Heart left ventricle (tissue), 16 donors: ENCODE measurements at regions not wholly inside any gene's neighbourhood (a gene's known extent, or its start where the extent isn't known, plus 50 kb on each side); places are given as distances from the start of the nearest gene placed in this dataset.

Source experiments
- ATAC-seq, 4 donors: fragments of 200-7000 bp; cut with Tn5 transposase; one replicate each; pipeline ENCODE4 v1.9.1; 2020 to 2022; ENCODE audit warnings: moderate library complexity in 4 of 4, mild to moderate bottlenecking in 3 of 4, moderate number of reproducible peaks in 1 of 4
- DNase-seq, 5 donors: peaks; one replicate each; pipeline ENCODE4 v3.0.0-alpha.2; 2020
- H3K27ac ChIP-seq, 12 donors: fragments of 200-600 bp; sonication (generic) in 4 of 12; one replicate each; pipeline versions ENCODE4 v1.5.0 to v1.8.0; 2016 to 2022; ENCODE audit warnings: mild to moderate bottlenecking in 2 of 12
- H3K27me3 ChIP-seq, 9 donors: fragments of 200-600 bp; sonication (generic) in 2 of 9; one replicate each; pipeline versions ENCODE4 v1.5.1 to v1.8.0; 2016 to 2022; ENCODE audit warnings: mild to moderate bottlenecking in 3 of 9
- H3K36me3 ChIP-seq, 9 donors: fragments of 200-600 bp; sonication (generic) in 2 of 9; one replicate each; pipeline versions ENCODE4 v1.5.0 to v1.8.0; 2018 to 2022; ENCODE audit warnings: mild to moderate bottlenecking in 2 of 9
- H3K4me1 ChIP-seq, 12 donors: fragments of 200-600 bp; sonication (generic) in 4 of 12; one replicate each; pipeline versions ENCODE4 v1.5.0 to v1.8.0; 2016 to 2022; ENCODE audit warnings: mild to moderate bottlenecking in 3 of 12
- H3K4me3 ChIP-seq, 12 donors: fragments of 200-600 bp; sonication (generic) in 4 of 12; one replicate each; pipeline versions ENCODE4 v1.5.0 to v1.8.0; 2017 to 2022; ENCODE audit warnings: mild to moderate bottlenecking in 9 of 12, moderate library complexity in 4 of 12
- H3K9me3 ChIP-seq, 12 donors: fragments of 200-600 bp; sonication (generic) in 4 of 12; one replicate each; pipeline versions ENCODE4 v1.5.0 to v1.8.0; 2016 to 2022; ENCODE audit warnings: mild to moderate bottlenecking in 1 of 12
- POLR2A ChIP-seq, 2 donors: fragments of 450-650 bp; IDR thresholded peaks; one replicate each; pipeline ENCODE4 v1.6.1; 2017; ENCODE audit warnings: antibody characterized with exemption in 2 of 2, mild to moderate bottlenecking in 2 of 2, moderate library complexity in 2 of 2
- WGBS, 4 donors: extraction: QIAGEN DNeasy Blood & Tissue Kit in 2 of 4; methylation state at CpG; one replicate each; pipeline versions ENCODE4 v1.1.5 to v1.1.7; 2013 to 2018; 5-methylcytosine and 5-hydroxymethylcytosine counted together
- intact Hi-C, 10 donors: fragments of 100-400 bp; cut with DNase I; formaldehyde crosslinking; loops; one replicate each; pipeline versions ENCODE4 v1.11.1 to v1.14.2; 2022
- TF ChIP-seq, protein P1 (sequence below), 12 donors: fragments of 200-600 bp; sonication (generic) in 4 of 12; IDR thresholded peaks; one replicate each; pipeline versions ENCODE4 v1.5.0 to v1.8.0; 2018 to 2022; ENCODE audit warnings: antibody characterized with exemption in 12 of 12, mild to moderate bottlenecking in 5 of 12
- donor health status: ischemic (EF 13 %, LVEDD 7.1; RV severe dilation, severe dysfunction).
- donor health status: healthy with polysubstance abuse.
- donor health status: DM: no; HTN: yes; CAD: no.
- donor health status: DM: no; HTN: no; CAD: no.
- donor health status: ischemic (EF 25% LVEDD 6.9; RV normal size, moderate dysfunction).
- donor health status: ischemic (EF 25% LVEDD 5.7; RV mildly dilated, moderate dysfunction).
- donor health status: healthy.
- donor health status: DM: yes; HTN: yes; CAD: no.
- donor health status: ischemic (EF 35%, LVEDD 5.7; RV mildly dilated, moderate dysfunction).
- donor health status: nonischemic (EF 11% LVEDD 7.7; RV severe dilation, severe dysfunction).
- donor health status: DM: yes; HTN: yes; CAD: no.
- donor health status: PGD.
- donor health status: ischemic (EF 29% LVEDD 5.4; RV normal size, mild dysfunction).
- donor health status: nonischemic (EF 23%, LVEDD 6.1; RV moderate dilation, normal function).

DNA sequence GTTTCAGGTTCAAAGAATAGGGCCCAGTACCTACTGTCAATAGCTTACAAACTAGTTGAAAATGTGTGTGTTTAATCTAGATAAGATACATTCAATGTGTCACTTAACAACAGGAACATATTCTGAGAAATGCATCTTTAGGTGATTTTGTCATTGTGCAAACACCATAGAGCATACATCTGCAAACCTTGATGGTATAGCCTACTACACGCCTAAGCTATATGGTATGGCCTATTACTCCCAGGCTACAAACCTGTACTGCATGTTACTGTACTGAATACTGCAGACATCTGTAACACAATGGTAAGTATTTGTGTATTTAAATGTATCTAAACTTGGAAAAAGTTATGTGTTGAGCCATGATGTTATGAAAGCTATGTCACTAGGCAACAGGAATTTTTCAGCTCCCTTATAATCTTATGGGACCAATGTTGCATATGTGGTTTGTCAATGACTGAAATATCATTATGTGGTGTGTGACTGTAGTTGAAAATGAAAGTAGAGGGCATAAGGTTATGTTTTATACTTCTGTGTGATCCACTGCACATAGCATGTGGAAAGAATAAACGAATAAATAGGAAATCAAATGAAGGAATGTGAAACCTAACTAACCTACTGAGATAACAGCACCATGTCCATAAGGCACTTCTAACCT lies 129.0 kb upstream of the CAMK1G start:
- no peaks in the 10 kb centered on the region for H3K36me3 ChIP-seq
- no peak for DNase-seq
- TF ChIP-seq, protein P1, sequence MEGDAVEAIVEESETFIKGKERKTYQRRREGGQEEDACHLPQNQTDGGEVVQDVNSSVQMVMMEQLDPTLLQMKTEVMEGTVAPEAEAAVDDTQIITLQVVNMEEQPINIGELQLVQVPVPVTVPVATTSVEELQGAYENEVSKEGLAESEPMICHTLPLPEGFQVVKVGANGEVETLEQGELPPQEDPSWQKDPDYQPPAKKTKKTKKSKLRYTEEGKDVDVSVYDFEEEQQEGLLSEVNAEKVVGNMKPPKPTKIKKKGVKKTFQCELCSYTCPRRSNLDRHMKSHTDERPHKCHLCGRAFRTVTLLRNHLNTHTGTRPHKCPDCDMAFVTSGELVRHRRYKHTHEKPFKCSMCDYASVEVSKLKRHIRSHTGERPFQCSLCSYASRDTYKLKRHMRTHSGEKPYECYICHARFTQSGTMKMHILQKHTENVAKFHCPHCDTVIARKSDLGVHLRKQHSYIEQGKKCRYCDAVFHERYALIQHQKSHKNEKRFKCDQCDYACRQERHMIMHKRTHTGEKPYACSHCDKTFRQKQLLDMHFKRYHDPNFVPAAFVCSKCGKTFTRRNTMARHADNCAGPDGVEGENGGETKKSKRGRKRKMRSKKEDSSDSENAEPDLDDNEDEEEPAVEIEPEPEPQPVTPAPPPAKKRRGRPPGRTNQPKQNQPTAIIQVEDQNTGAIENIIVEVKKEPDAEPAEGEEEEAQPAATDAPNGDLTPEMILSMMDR (IDR thresholded peaks at IDR 0.05), result no peak
- TF ChIP-seq POLR2A (IDR thresholded peaks at IDR 0.05), result no peak
- H3K4me3 ChIP-seq, result no peak overlapping the region
- intact Hi-C loops, result no loop called here
- no peak overlapping the region for H3K27ac ChIP-seq
- no peaks in the 10 kb centered on the region for H3K4me1 ChIP-seq
- no peak for ATAC-seq
- H3K9me3 ChIP-seq, result no peaks in the 10 kb centered on the region
- no peaks in the 10 kb centered on the region for H3K27me3 ChIP-seq
- WGBS, 4 donors, result 57 to 89% (median 84%) methylated on average over 2 of the region's 2 CpGs

DNA sequence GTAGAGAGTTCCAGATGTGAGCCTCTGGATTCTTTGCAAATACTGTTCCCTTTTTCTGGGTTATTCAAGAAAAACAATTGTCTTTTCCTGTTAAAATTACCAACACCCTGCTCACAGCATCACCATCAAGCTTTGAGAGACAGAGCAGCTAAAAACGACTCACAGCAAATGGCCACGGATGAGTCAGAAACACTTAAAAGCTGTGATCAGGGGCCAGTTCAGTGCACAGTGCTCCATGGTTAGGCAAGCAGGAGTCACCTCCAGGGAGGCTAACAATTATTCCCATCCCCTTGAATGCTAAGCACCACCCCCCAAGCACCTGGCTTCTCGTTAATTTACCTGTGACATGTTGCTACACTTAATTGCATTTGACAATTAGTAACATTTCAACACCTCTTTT lies 128.4 kb upstream of the CAMK1G start:
- Histone ChIP-seq H3K36me3 (no peaks in the 10 kb centered on the region), H3K9me3 (no peaks in the 10 kb centered on the region), H3K27me3 (no peaks in the 10 kb centered on the region), H3K4me1 (no peaks in the 10 kb centered on the region), H3K4me3 (no peak overlapping the region), H3K27ac (no peak overlapping the region)
- intact Hi-C loops, result no loop called here
- DNase-seq (no peak), ATAC-seq (no peak)
- WGBS, 4 donors, result 57 to 74% (median 63%) methylated on average over 3 of the region's 3 CpGs
- TF ChIP-seq, protein P1 (IDR thresholded peaks at IDR 0.05), result no peak
- no peak for TF ChIP-seq POLR2A (IDR thresholded peaks at IDR 0.05)

- 70 to 78% (median 75%) methylated on average over 6 of the region's 6 CpGs for WGBS, 4 donors
- Histone ChIP-seq H3K36me3 (no peaks in the 10 kb centered on the region), H3K4me3 (no peak overlapping the region), H3K9me3 (peaks cover 0 to 4% (median 0%) of the 10 kb centered on the region in 12 donors), H3K27ac (no peak overlapping the region), H3K4me1 (no peaks in the 10 kb centered on the region), H3K27me3 (no peaks in the 10 kb centered on the region)
- TF ChIP-seq, protein P1 (IDR thresholded peaks at IDR 0.05), result no peak
- ATAC-seq (no peak), DNase-seq (no peak)
- intact Hi-C loops, result no loop called here
These were observed 127.7 kb upstream of the CAMK1G start for GRCh38 chr1:209455661-209456358.

- 0 to 25% (median 13%) methylated on average over 1 of the region's 1 CpG for WGBS, 4 donors
- TF ChIP-seq POLR2A (IDR thresholded peaks at IDR 0.05), result no peak
- TF ChIP-seq, protein P1 (IDR thresholded peaks at IDR 0.05), result no peak
- no peak overlapping the region for H3K4me3 ChIP-seq
- intact Hi-C loops, result no loop called here
- no peak overlapping the region for H3K27ac ChIP-seq
- no peaks in the 10 kb centered on the region for H3K36me3 ChIP-seq
- H3K27me3 ChIP-seq, result no peaks in the 10 kb centered on the region
- H3K4me1 ChIP-seq, result no peaks in the 10 kb centered on the region
- DNase-seq, result no peak
- no peak for ATAC-seq
- peaks cover 0 to 11% (median 6%) of the 10 kb centered on the region in 12 donors for H3K9me3 ChIP-seq
These were observed 126.6 kb upstream of the CAMK1G start for GRCh38 chr1:209456878-209457277.
